ENCODE measurements at regions not wholly inside any gene's neighbourhood (a gene's known extent, or its start where the extent isn't known, plus 50 kb on each side); places are given as distances from the start of the nearest gene placed in this dataset.

GRCh38 chr12:19044430-19044829 is 85.1 kb upstream of the PLEKHA5 start:
- H3K27ac Mint-ChIP-seq, result no peak overlapping the region
- H3K9me3 Mint-ChIP-seq, result no peaks in the 10 kb centered on the region
- H3K27me3 Mint-ChIP-seq (ENCODE audit: low read depth), result no peaks in the 10 kb centered on the region
- H3K4me1 Mint-ChIP-seq (ENCODE audit: low read depth), result no peaks in the 10 kb centered on the region
- no peak overlapping the region for H3K4me3 Mint-ChIP-seq
- no peaks in the 10 kb centered on the region for H3K36me3 Mint-ChIP-seq (ENCODE audit: insufficient read depth in 2 of 2)
- ATAC-seq (replicated peaks in 1 of 2) (no peak), DNase-seq (no peak)

- ATAC-seq (replicated peaks in 1 of 2), result no peak
- Mint-ChIP-seq H3K4me1 (ENCODE audit: low read depth) (no peaks in the 10 kb centered on the region), H3K36me3 (ENCODE audit: insufficient read depth in 2 of 2) (no peaks in the 10 kb centered on the region), H3K9me3 (no peaks in the 10 kb centered on the region), H3K27me3 (ENCODE audit: low read depth) (no peaks in the 10 kb centered on the region), H3K4me3 (no peak overlapping the region), H3K27ac (no peak overlapping the region)
- DNase-seq, result no peak
These were observed 84.6 kb upstream of the PLEKHA5 start for GRCh38 chr12:19044891-19045290.

GRCh38 chr12:19045426-19045825 is 84.1 kb upstream of the PLEKHA5 start:
- Mint-ChIP-seq H3K36me3 (ENCODE audit: insufficient read depth in 2 of 2) (no peaks in the 10 kb centered on the region), H3K27ac (no peak overlapping the region), H3K4me3 (no peak overlapping the region), H3K27me3 (ENCODE audit: low read depth) (no peaks in the 10 kb centered on the region), H3K4me1 (ENCODE audit: low read depth) (no peaks in the 10 kb centered on the region), H3K9me3 (no peaks in the 10 kb centered on the region)
- ATAC-seq (replicated peaks in 1 of 2) (no peak), DNase-seq (no peak)

- Mint-ChIP-seq H3K4me3 (no peak overlapping the region), H3K36me3 (ENCODE audit: insufficient read depth in 2 of 2) (no peaks in the 10 kb centered on the region), H3K27ac (no peak overlapping the region), H3K27me3 (ENCODE audit: low read depth) (peaks cover 9% of the 10 kb centered on the region), H3K4me1 (ENCODE audit: low read depth) (no peaks in the 10 kb centered on the region), H3K9me3 (no peaks in the 10 kb centered on the region)
- no peak for ATAC-seq (replicated peaks in 1 of 2)
- DNase-seq, result no peak
These were observed 80.6 kb upstream of the PLEKHA5 start for GRCh38 chr12:19048943-19049342.

GRCh38 chr12:19052689-19053088 is 76.8 kb upstream of the PLEKHA5 start:
- Mint-ChIP-seq H3K36me3 (ENCODE audit: insufficient read depth in 2 of 2) (no peaks in the 10 kb centered on the region), H3K4me3 (no peak overlapping the region), H3K27ac (no peak overlapping the region), H3K9me3 (no peaks in the 10 kb centered on the region), H3K27me3 (ENCODE audit: low read depth) (peaks cover 9% of the 10 kb centered on the region), H3K4me1 (ENCODE audit: low read depth) (no peaks in the 10 kb centered on the region)
- DNase-seq, result no peak
- no peak for ATAC-seq (replicated peaks in 1 of 2)

GRCh38 chr12:19053218-19053617 is 76.3 kb upstream of the PLEKHA5 start:
- no peak for ATAC-seq (replicated peaks in 1 of 2)
- no peak overlapping the region for H3K27ac Mint-ChIP-seq
- no peaks in the 10 kb centered on the region for H3K4me1 Mint-ChIP-seq (ENCODE audit: low read depth)
- DNase-seq, result no peak
- H3K27me3 Mint-ChIP-seq (ENCODE audit: low read depth), result peaks cover 9% of the 10 kb centered on the region
- H3K36me3 Mint-ChIP-seq (ENCODE audit: insufficient read depth in 2 of 2), result no peaks in the 10 kb centered on the region
- no peaks in the 10 kb centered on the region for H3K9me3 Mint-ChIP-seq
- no peak overlapping the region for H3K4me3 Mint-ChIP-seq

GRCh38 chr12:19054035-19054434 is 75.5 kb upstream of the PLEKHA5 start:
- H3K9me3 Mint-ChIP-seq, result no peaks in the 10 kb centered on the region
- no peak overlapping the region for H3K27ac Mint-ChIP-seq
- DNase-seq (no peak), ATAC-seq (replicated peaks in 1 of 2) (no peak)
- no peaks in the 10 kb centered on the region for H3K36me3 Mint-ChIP-seq (ENCODE audit: insufficient read depth in 2 of 2)
- no peak overlapping the region for H3K4me3 Mint-ChIP-seq
- H3K4me1 Mint-ChIP-seq (ENCODE audit: low read depth), result no peaks in the 10 kb centered on the region
- H3K27me3 Mint-ChIP-seq (ENCODE audit: low read depth), result peaks cover 9% of the 10 kb centered on the region

GRCh38 chr12:19055589-19055988 is 73.9 kb upstream of the PLEKHA5 start:
- no peak overlapping the region for H3K4me3 Mint-ChIP-seq
- H3K27ac Mint-ChIP-seq, result no peak overlapping the region
- H3K27me3 Mint-ChIP-seq (ENCODE audit: low read depth), result peaks cover 9% of the 10 kb centered on the region
- H3K4me1 Mint-ChIP-seq (ENCODE audit: low read depth), result no peaks in the 10 kb centered on the region
- H3K9me3 Mint-ChIP-seq, result no peaks in the 10 kb centered on the region
- no peaks in the 10 kb centered on the region for H3K36me3 Mint-ChIP-seq (ENCODE audit: insufficient read depth in 2 of 2)
- DNase-seq, result no peak
- ATAC-seq (replicated peaks in 1 of 2), result no peak

- no peak for ATAC-seq (replicated peaks in 1 of 2)
- Mint-ChIP-seq H3K36me3 (ENCODE audit: insufficient read depth in 2 of 2) (no peaks in the 10 kb centered on the region), H3K9me3 (no peaks in the 10 kb centered on the region), H3K27me3 (ENCODE audit: low read depth) (no peaks in the 10 kb centered on the region), H3K4me3 (no peak overlapping the region), H3K4me1 (ENCODE audit: low read depth) (no peaks in the 10 kb centered on the region), H3K27ac (no peak overlapping the region)
- no peak for DNase-seq
These were observed 71.1 kb upstream of the PLEKHA5 start for GRCh38 chr12:19058235-19059021.

GRCh38 chr12:19064713-19065112 is 64.8 kb upstream of the PLEKHA5 start:
- H3K4me3 Mint-ChIP-seq, result no peak overlapping the region
- H3K27ac Mint-ChIP-seq, result no peak overlapping the region
- H3K36me3 Mint-ChIP-seq (ENCODE audit: insufficient read depth in 2 of 2), result no peaks in the 10 kb centered on the region
- ATAC-seq (replicated peaks in 1 of 2) (no peak), DNase-seq (no peak)
- H3K9me3 Mint-ChIP-seq, result no peaks in the 10 kb centered on the region
- no peaks in the 10 kb centered on the region for H3K27me3 Mint-ChIP-seq (ENCODE audit: low read depth)
- H3K4me1 Mint-ChIP-seq (ENCODE audit: low read depth), result no peaks in the 10 kb centered on the region

GRCh38 chr12:19065223-19065622 is 64.3 kb upstream of the PLEKHA5 start:
- Mint-ChIP-seq H3K9me3 (no peaks in the 10 kb centered on the region), H3K27me3 (ENCODE audit: low read depth) (no peaks in the 10 kb centered on the region), H3K27ac (no peak overlapping the region), H3K4me3 (no peak overlapping the region), H3K36me3 (ENCODE audit: insufficient read depth in 2 of 2) (no peaks in the 10 kb centered on the region), H3K4me1 (ENCODE audit: low read depth) (no peaks in the 10 kb centered on the region)
- no peak for DNase-seq
- ATAC-seq (replicated peaks in 1 of 2), result no peak

GRCh38 chr12:19065871-19066270 is 63.7 kb upstream of the PLEKHA5 start:
- Mint-ChIP-seq H3K27ac (no peak overlapping the region), H3K9me3 (no peaks in the 10 kb centered on the region), H3K4me3 (no peak overlapping the region), H3K4me1 (ENCODE audit: low read depth) (no peaks in the 10 kb centered on the region), H3K36me3 (ENCODE audit: insufficient read depth in 2 of 2) (no peaks in the 10 kb centered on the region), H3K27me3 (ENCODE audit: low read depth) (no peaks in the 10 kb centered on the region)
- DNase-seq (no peak), ATAC-seq (replicated peaks in 1 of 2) (no peak)

- Mint-ChIP-seq H3K9me3 (no peaks in the 10 kb centered on the region), H3K36me3 (ENCODE audit: insufficient read depth in 2 of 2) (no peaks in the 10 kb centered on the region), H3K27me3 (ENCODE audit: low read depth) (no peaks in the 10 kb centered on the region), H3K27ac (no peak overlapping the region), H3K4me3 (no peak overlapping the region), H3K4me1 (ENCODE audit: low read depth) (no peaks in the 10 kb centered on the region)
- ATAC-seq (replicated peaks in 1 of 2) (no peak), DNase-seq (no peak)
These were observed 63.0 kb upstream of the PLEKHA5 start for GRCh38 chr12:19066475-19067001.

GRCh38 chr12:19068137-19068536 is 61.4 kb upstream of the PLEKHA5 start:
- no peak overlapping the region for H3K4me3 Mint-ChIP-seq
- H3K36me3 Mint-ChIP-seq (ENCODE audit: insufficient read depth in 2 of 2), result no peaks in the 10 kb centered on the region
- ATAC-seq (replicated peaks in 1 of 2) (no peak), DNase-seq (no peak)
- no peaks in the 10 kb centered on the region for H3K27me3 Mint-ChIP-seq (ENCODE audit: low read depth)
- H3K4me1 Mint-ChIP-seq (ENCODE audit: low read depth), result no peaks in the 10 kb centered on the region
- no peak overlapping the region for H3K27ac Mint-ChIP-seq
- H3K9me3 Mint-ChIP-seq, result no peaks in the 10 kb centered on the region

Measured in activated T-cell treated with anti-CD3 and anti-CD28 coated beads, Interleukin-2, amount 50 U/mL, for 72 hours (primary cell).